Kidney (tissue), 13 donors: ENCODE measurements at regions not wholly inside any gene's neighbourhood (a gene's known extent, or its start where the extent isn't known, plus 50 kb on each side); places are given as distances from the start of the nearest gene placed in this dataset.
A peak's percentile ranks its signal among the peaks of the same experiment; 100 is the strongest.

Experiments
- DNase-seq, 5 donors: peaks; one replicate each; pipeline ENCODE4 v3.0.0-alpha.2; 2013 to 2020
- FAIRE-seq: peaks from 2 replicates; lab custom pipeline; 2012; peaks lifted over from hg19 to GRCh38; lab: Jason Lieb, UNC
- H3K27ac ChIP-seq, 2 donors: one replicate each; pipeline ENCODE4 v1.7.0; 2013; ENCODE audit warnings: low read depth in 2 of 2, low read length in 2 of 2, inconsistent platforms in 1 of 2
- H3K27me3 ChIP-seq: one replicate; pipeline ENCODE4 v1.7.1; 2013; ENCODE audit warnings: low read length, inconsistent platforms; ENCODE audit not compliant: control insufficient read depth, insufficient read depth
- H3K36me3 ChIP-seq, 3 donors: one replicate each; pipeline versions ENCODE4 v1.7.0 to v1.7.1; 2013; ENCODE audit warnings: low read length in 3 of 3, control low read depth in 1 of 3, inconsistent platforms in 1 of 3; ENCODE audit not compliant: insufficient read depth in 3 of 3, control insufficient read depth in 2 of 3
- H3K4me1 ChIP-seq, 3 donors: one replicate each; pipeline versions ENCODE4 v1.7.0 to v1.7.1; 2013; ENCODE audit warnings: low read length in 3 of 3, inconsistent platforms in 1 of 3, low read depth in 1 of 3; ENCODE audit not compliant: control insufficient read depth in 2 of 3, insufficient read depth in 2 of 3
- H3K4me3 ChIP-seq, 3 donors: one replicate each; pipeline versions ENCODE4 v1.7.0 to v1.8.1; 2013; ENCODE audit warnings: low read length in 3 of 3, control low read depth in 1 of 3, inconsistent platforms in 1 of 3
- H3K9ac ChIP-seq, 3 donors: one replicate each; pipeline versions ENCODE4 v1.7.0 to v1.7.1; 2013; ENCODE audit warnings: low read length in 3 of 3, control low read depth in 1 of 3, inconsistent platforms in 1 of 3
- H3K9me3 ChIP-seq, 3 donors: one replicate each; pipeline versions ENCODE4 v1.7.0 to v1.7.1; 2013; ENCODE audit warnings: low read length in 3 of 3, control low read depth in 1 of 3, inconsistent platforms in 1 of 3; ENCODE audit not compliant: control insufficient read depth in 2 of 3, insufficient read depth in 1 of 3
- intact Hi-C: fragments of 100-400 bp; cut with DNase I; formaldehyde crosslinking; loops from one replicate; pipeline ENCODE4 v1.11.1; 2022
- TF ChIP-seq, protein P1 (sequence below): IDR thresholded peaks from 3 replicates; pipeline ENCODE4 v1.5.1; 2012; ENCODE audit warnings: mild to moderate bottlenecking, moderate library complexity, borderline replicate concordance; ENCODE audit not compliant: insufficient read depth; ENCODE audit errors: extremely low read depth
- donor health status: control.
- donor health status: control.
- donor health status: control.
- donor health status: control.
- donor health status: control.
- donor health status: DM: yes; HTN: yes; CAD: no.
- donor health status: Normal renal cell carcinoma (clear cell type).

DNA sequence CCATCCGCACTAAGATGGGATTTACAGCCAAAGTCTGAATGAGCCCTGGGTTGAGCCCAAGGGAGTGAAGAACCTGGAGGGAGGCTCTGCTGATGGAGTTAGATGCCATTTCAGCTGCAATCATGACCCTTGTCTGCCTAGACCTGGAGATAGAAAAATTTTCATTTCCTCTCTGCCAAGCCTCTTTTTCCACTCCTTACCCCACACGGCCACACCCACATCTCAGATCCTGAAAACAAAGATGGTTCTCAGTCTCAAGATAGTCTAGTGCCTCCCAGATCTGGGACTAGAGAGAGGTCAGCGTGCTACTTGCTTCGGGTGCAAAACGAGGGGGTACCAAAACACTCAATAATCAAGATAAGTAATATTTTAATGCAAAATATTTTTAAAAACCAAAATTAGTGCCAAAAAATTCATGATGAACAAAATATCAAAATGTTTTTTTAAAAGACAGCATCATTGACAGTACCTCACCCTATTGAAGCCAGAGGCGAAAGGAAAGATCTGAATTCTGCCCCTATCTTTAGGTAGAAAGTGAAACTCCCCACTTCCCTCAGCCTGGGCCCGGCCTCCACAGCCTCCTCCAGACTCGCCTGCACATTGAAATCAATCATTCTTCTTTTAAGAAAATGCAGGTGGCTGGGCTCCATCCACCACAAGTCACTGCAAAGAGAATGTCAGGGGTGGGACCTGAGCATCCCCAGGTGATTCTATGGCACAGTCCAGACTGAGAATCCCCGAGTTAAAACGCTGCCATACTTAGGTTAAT lies 57.8 kb upstream of the GPR45 start:
- Histone ChIP-seq H3K27ac (no peak overlapping the region), H3K9ac (no peak overlapping the region), H3K4me1 (peaks cover 0 to 2% (median 0%) of the 10 kb centered on the region in 3 donors), H3K27me3 (no peaks in the 10 kb centered on the region), H3K9me3 (no peaks in the 10 kb centered on the region), H3K36me3 (no peaks in the 10 kb centered on the region), H3K4me3 (no peak overlapping the region)
- intact Hi-C loops, result no loop called here
- TF ChIP-seq, protein P1, sequence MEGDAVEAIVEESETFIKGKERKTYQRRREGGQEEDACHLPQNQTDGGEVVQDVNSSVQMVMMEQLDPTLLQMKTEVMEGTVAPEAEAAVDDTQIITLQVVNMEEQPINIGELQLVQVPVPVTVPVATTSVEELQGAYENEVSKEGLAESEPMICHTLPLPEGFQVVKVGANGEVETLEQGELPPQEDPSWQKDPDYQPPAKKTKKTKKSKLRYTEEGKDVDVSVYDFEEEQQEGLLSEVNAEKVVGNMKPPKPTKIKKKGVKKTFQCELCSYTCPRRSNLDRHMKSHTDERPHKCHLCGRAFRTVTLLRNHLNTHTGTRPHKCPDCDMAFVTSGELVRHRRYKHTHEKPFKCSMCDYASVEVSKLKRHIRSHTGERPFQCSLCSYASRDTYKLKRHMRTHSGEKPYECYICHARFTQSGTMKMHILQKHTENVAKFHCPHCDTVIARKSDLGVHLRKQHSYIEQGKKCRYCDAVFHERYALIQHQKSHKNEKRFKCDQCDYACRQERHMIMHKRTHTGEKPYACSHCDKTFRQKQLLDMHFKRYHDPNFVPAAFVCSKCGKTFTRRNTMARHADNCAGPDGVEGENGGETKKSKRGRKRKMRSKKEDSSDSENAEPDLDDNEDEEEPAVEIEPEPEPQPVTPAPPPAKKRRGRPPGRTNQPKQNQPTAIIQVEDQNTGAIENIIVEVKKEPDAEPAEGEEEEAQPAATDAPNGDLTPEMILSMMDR, result no peak
- FAIRE-seq (no peak), DNase-seq (no peak)

GRCh38 chr2:105184420-105184819 lies 57.1 kb upstream of the GPR45 start:
- no peak for FAIRE-seq
- no peak overlapping the region for H3K9ac ChIP-seq
- peak in 3 of 5 donors; percentile 33 to 51 (median 51) for DNase-seq

GRCh38 chr2:105186967-105187498 lies 54.5 kb upstream of the GPR45 start:
- TF ChIP-seq, protein P1, result no peak
- FAIRE-seq, result no peak
- Histone ChIP-seq H3K4me1 (peaks cover 0 to 2% (median 0%) of the 10 kb centered on the region in 3 donors), H3K9ac (no peak overlapping the region), H3K9me3 (no peaks in the 10 kb centered on the region), H3K27ac (no peak overlapping the region), H3K4me3 (no peak overlapping the region), H3K36me3 (no peaks in the 10 kb centered on the region), H3K27me3 (no peaks in the 10 kb centered on the region)
- intact Hi-C loops, result no loop called here
- no peak for DNase-seq

More at GRCh38 chr2:105184420-105184819, 57.1 kb upstream of the GPR45 start:
- H3K4me1 ChIP-seq, result peaks cover 0 to 2% (median 0%) of the 10 kb centered on the region in 3 donors
- H3K27me3 ChIP-seq, result no peaks in the 10 kb centered on the region
- no peaks in the 10 kb centered on the region for H3K9me3 ChIP-seq
- H3K27ac ChIP-seq, result no peak overlapping the region
- TF ChIP-seq, protein P1, result no peak
- H3K36me3 ChIP-seq, result no peaks in the 10 kb centered on the region
- intact Hi-C loops, result no loop called here
- no peak overlapping the region for H3K4me3 ChIP-seq
